ENCODE measurements at regions not wholly inside any gene's neighbourhood (a gene's known extent, or its start where the extent isn't known, plus 50 kb on each side); places are given as distances from the start of the nearest gene placed in this dataset.

GRCh38 chr10:44851413-44851812 is 59.7 kb upstream of the TMEM72 start:
- no peak for DNase-seq (ENCODE audit: low read depth)

GRCh38 chr10:44851881-44852280 is 59.3 kb upstream of the TMEM72 start:
- DNase-seq (ENCODE audit: low read depth): no peak

- peak; percentile 43 for DNase-seq (ENCODE audit: low read depth)
These were observed 57.9 kb upstream of the TMEM72 start for GRCh38 chr10:44853148-44853734.

GRCh38 chr10:44853796-44854195 is 57.3 kb upstream of the TMEM72 start:
- no peak for DNase-seq (ENCODE audit: low read depth)

GRCh38 chr10:44854693-44855350 is 56.3 kb upstream of the TMEM72 start:
- no peak for DNase-seq (ENCODE audit: low read depth)

GRCh38 chr10:44856696-44857095 is 54.4 kb upstream of the TMEM72 start:
- DNase-seq (ENCODE audit: low read depth): no peak

GRCh38 chr10:44857363-44858016 is 53.6 kb upstream of the TMEM72 start:
- peak; percentile 50 for DNase-seq (ENCODE audit: low read depth)

GRCh38 chr10:44858017-44858371 is 53.1 kb upstream of the TMEM72 start:
- DNase-seq (ENCODE audit: low read depth): no peak

- DNase-seq (ENCODE audit: low read depth): no peak
These were observed 52.1 kb upstream of the TMEM72 start for GRCh38 chr10:44858988-44859387.

- DNase-seq (ENCODE audit: low read depth): no peak
These were observed 51.4 kb upstream of the TMEM72 start for GRCh38 chr10:44859546-44860285.

GRCh38 chr10:44860811-44861736 is 50.1 kb upstream of the TMEM72 start:
- no peak for DNase-seq (ENCODE audit: low read depth)

Measured in renal cortical epithelial cell (primary cell).